HCT116 (cell line): ENCODE measurements at regions not wholly inside any gene's neighbourhood (a gene's known extent, or its start where the extent isn't known, plus 50 kb on each side); places are given as distances from the start of the nearest gene placed in this dataset.

Source experiments
- ATAC-seq: fragments of 200-7000 bp; cut with Tn5 transposase; 2 replicates; pipeline ENCODE4 v1.9.1; 2020; ENCODE audit warnings: mild to moderate bottlenecking, moderate library complexity
- BruUV-seq: library from RNA; stranded (reverse); fragments of 400-500 nt; replicated peaks from 2 replicates; lab custom pipeline; 2021; lab: Mats Ljungman, UMichigan
- CTCF ChIA-PET: fragments of 300-600 bp; sonication (Branson Sonifier 250); formaldehyde crosslinking; loops from one replicate; lab custom pipeline; 2021; ENCODE audit warnings: antibody characterized with exemption; lab: Charles Lee
- POLR2A ChIA-PET: fragments of 300-600, 350-600 bp; sonication (Branson Sonifier 250); formaldehyde crosslinking; loops from one replicate; lab custom pipeline; 2021; ENCODE audit warnings: antibody characterized with exemption; lab: Charles Lee
- RAD21 ChIA-PET, 2 experiments: fragments of 300-600 bp; sonication (Branson Sonifier 250); formaldehyde crosslinking; loops; one replicate each; lab custom pipeline; 2023; ENCODE audit warnings: low total read pairs in 2 of 2; ENCODE audit not compliant: uncharacterized antibody in 2 of 2, unreplicated experiment in 2 of 2, low non-redundant PET in 1 of 2; lab: Charles Lee
- DNase-seq: peaks from one replicate; pipeline ENCODE4 v3.0.0-alpha.2; 2010; ENCODE audit warnings: low read depth, low spot score
- H2AFZ ChIP-seq: fragments of 200-600 bp; shearing (Covaris generic), sonication (generic); 2 replicates; pipeline ENCODE4 v1.6.1; 2017; ENCODE audit warnings: low read depth, mixed run types, mixed read lengths, antibody characterized with exemption, low read length; ENCODE audit not compliant: poor library complexity, severe bottlenecking
- H3K27ac ChIP-seq: 2 replicates; pipeline ENCODE4 v1.5.1; 2012; ENCODE audit warnings: low read depth, low read length
- H3K27me3 ChIP-seq: fragments of 200-600 bp; sonication (generic); 2 replicates; pipeline ENCODE4 v1.6.1; 2016; ENCODE audit warnings: mixed run types, low read length, mixed read lengths; ENCODE audit not compliant: insufficient read depth
- H3K36me3 ChIP-seq, 2 experiments: fragments of 200-500 bp in 1 of 2; fragments of 200-600 bp in 1 of 2; sonication (Bioruptor generic) in 1 of 2; sonication (generic) in 1 of 2; 2 replicates each; pipeline versions ENCODE4 v1.5.1 to v1.6.1; 2014 to 2016; ENCODE audit warnings: low read length in 2 of 2, inconsistent platforms in 1 of 2, mixed read lengths in 1 of 2, mixed run types in 1 of 2; ENCODE audit not compliant: insufficient read depth in 2 of 2, control insufficient read depth in 1 of 2
- H3K4me1 ChIP-seq, 2 experiments: fragments of 200-600 bp in 1 of 2; sonication (generic) in 1 of 2; 2 replicates each; pipeline versions ENCODE4 v1.5.1 to v1.6.1; 2012 to 2017; ENCODE audit warnings: low read length in 2 of 2, inconsistent platforms in 1 of 2, mild to moderate bottlenecking in 1 of 2, mixed read lengths in 1 of 2, mixed run types in 1 of 2, moderate library complexity in 1 of 2; ENCODE audit not compliant: insufficient read depth in 2 of 2, control insufficient read depth in 1 of 2
- H3K4me2 ChIP-seq: fragments of 200-600 bp; sonication (generic); 2 replicates; pipeline ENCODE4 v1.6.1; 2017; ENCODE audit warnings: mixed run types, low read length, mixed read lengths
- H3K4me3 ChIP-seq, 2 experiments: fragments of 200-600 bp in 1 of 2; sonication (generic) in 1 of 2; replicated peaks in 1 of 2; 2 replicates each; pipeline ENCODE4 v1.5.1; 2011 to 2016; ENCODE audit warnings: low read length in 2 of 2, control low read depth in 1 of 2, low read depth in 1 of 2, mild to moderate bottlenecking in 1 of 2, mixed read lengths in 1 of 2, mixed run types in 1 of 2
- H3K79me2 ChIP-seq: fragments of 200-600 bp; sonication (generic); 2 replicates; pipeline ENCODE4 v1.6.1; 2017; ENCODE audit warnings: mild to moderate bottlenecking, mixed run types, low read length, moderate library complexity, mixed read lengths; ENCODE audit not compliant: insufficient read depth
- H3K9ac ChIP-seq: fragments of 200-600 bp; sonication (generic); 2 replicates; pipeline ENCODE4 v1.6.1; 2016; ENCODE audit warnings: low read length, mixed read lengths
- H3K9me2 ChIP-seq: fragments of 200-600 bp; sonication (generic), shearing (Covaris generic); 2 replicates; pipeline ENCODE4 v1.6.1; 2017; ENCODE audit warnings: mixed run types, mild to moderate bottlenecking, moderate library complexity; ENCODE audit not compliant: insufficient read depth
- H3K9me3 ChIP-seq, 2 experiments: fragments of 200-500 bp in 1 of 2; fragments of 200-600 bp in 1 of 2; sonication (Bioruptor generic) in 1 of 2; sonication (generic) in 1 of 2; 2 replicates each; pipeline ENCODE4 v1.6.1; 2014 to 2017; ENCODE audit warnings: low read length in 2 of 2, mixed read lengths in 2 of 2, inconsistent platforms in 1 of 2, low read depth in 1 of 2, mild to moderate bottlenecking in 1 of 2, mixed run types in 1 of 2, moderate library complexity in 1 of 2; ENCODE audit not compliant: control insufficient read depth in 1 of 2, insufficient read depth in 1 of 2
- H4K20me1 ChIP-seq: fragments of 200-600 bp; sonication (generic), shearing (Covaris generic); 2 replicates; pipeline ENCODE4 v1.6.1; 2017; ENCODE audit warnings: mixed run types, mild to moderate bottlenecking, moderate library complexity; ENCODE audit not compliant: insufficient read depth
- CBX3 ChIP-seq: IDR thresholded peaks from 2 replicates; pipeline ENCODE4 v1.6.1; 2012; ENCODE audit warnings: low read depth
- EZH2 ChIP-seq: fragments of 200-600 bp; sonication (generic); IDR thresholded peaks from 2 replicates; pipeline ENCODE4 v1.6.1; 2017; ENCODE audit warnings: antibody characterized with exemption, mixed run types
- POLR2A ChIP-seq: IDR thresholded peaks from 2 replicates; pipeline ENCODE4 v1.7.0; 2011; ENCODE audit warnings: borderline replicate concordance; ENCODE audit not compliant: insufficient read depth, insufficient read length; ENCODE audit errors: extremely low read depth
- SP1 ChIP-seq: IDR thresholded peaks from 2 replicates; pipeline ENCODE4 v1.6.1; 2012; ENCODE audit warnings: low read depth
- ZFX ChIP-seq: fragments of 450-650 bp; IDR thresholded peaks from 2 replicates; pipeline ENCODE4 v1.6.1; 2017
- ZNF274 ChIP-seq: fragments of 200-500 bp; sonication (Bioruptor generic); IDR thresholded peaks from 2 replicates; pipeline ENCODE4 v1.6.1; 2014; ENCODE audit warnings: mild to moderate bottlenecking, low read depth, low read length, inconsistent platforms
- intact Hi-C: fragments of 100-400 bp; cut with micrococcal nuclease; formaldehyde crosslinking; loops from 2 replicates; pipeline ENCODE4 v1.10.0; 2022
- TF ChIP-seq, protein P1 (sequence below): IDR thresholded peaks from 2 replicates; pipeline ENCODE4 v1.6.1; 2012; ENCODE audit warnings: low read depth
- TF ChIP-seq, protein P2 (sequence below): IDR thresholded peaks from 2 replicates; pipeline ENCODE4 v1.6.1; 2012

DNA sequence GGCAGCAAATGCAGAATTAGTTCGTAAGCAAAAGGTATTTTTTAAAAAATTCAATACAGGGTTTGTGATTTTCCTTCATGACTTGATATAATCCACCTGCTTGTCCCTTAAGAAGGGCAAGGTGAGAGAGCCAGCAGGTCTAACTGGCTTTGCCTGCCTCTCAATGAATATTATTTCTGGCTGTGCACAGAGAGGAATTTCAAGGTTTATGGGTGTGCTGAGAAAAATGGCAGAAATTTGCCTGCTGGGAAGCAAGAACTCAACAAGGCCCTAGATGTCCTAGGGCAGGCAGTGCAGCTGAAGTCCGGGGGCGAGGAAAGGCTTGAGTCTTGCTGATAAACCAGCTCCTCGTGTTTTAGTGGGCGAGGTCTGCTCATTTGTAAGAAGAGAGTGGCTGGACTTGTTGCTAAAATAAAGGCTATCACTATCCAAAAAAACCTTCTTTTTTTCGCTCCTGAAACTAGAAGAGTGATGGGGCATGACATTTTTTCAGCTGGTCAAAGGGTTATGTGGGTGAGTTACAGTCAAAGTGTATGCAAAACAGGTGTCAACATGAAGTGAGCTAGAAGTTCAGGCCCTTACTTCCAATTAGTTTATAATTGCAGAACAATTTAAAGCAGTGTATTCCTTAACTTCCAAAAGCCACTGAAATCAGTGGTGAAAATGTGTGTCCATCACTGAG is 385.8 kb upstream of the KLF6 start:
- H3K4me1 ChIP-seq: peaks cover 0 to 5% of the 10 kb centered on the region in 2 experiments; a peak in 1 of 4 replicates
- no peak overlapping the region for H2AFZ ChIP-seq
- POLR2A ChIA-PET: no interaction called here
- H3K27me3 ChIP-seq: no peaks in the 10 kb centered on the region
- BruUV-seq: no TSS peak
- TF ChIP-seq EZH2: no peak
- TF ChIP-seq, protein P1, sequence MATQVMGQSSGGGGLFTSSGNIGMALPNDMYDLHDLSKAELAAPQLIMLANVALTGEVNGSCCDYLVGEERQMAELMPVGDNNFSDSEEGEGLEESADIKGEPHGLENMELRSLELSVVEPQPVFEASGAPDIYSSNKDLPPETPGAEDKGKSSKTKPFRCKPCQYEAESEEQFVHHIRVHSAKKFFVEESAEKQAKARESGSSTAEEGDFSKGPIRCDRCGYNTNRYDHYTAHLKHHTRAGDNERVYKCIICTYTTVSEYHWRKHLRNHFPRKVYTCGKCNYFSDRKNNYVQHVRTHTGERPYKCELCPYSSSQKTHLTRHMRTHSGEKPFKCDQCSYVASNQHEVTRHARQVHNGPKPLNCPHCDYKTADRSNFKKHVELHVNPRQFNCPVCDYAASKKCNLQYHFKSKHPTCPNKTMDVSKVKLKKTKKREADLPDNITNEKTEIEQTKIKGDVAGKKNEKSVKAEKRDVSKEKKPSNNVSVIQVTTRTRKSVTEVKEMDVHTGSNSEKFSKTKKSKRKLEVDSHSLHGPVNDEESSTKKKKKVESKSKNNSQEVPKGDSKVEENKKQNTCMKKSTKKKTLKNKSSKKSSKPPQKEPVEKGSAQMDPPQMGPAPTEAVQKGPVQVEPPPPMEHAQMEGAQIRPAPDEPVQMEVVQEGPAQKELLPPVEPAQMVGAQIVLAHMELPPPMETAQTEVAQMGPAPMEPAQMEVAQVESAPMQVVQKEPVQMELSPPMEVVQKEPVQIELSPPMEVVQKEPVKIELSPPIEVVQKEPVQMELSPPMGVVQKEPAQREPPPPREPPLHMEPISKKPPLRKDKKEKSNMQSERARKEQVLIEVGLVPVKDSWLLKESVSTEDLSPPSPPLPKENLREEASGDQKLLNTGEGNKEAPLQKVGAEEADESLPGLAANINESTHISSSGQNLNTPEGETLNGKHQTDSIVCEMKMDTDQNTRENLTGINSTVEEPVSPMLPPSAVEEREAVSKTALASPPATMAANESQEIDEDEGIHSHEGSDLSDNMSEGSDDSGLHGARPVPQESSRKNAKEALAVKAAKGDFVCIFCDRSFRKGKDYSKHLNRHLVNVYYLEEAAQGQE: no peak
- TF ChIP-seq, protein P2, sequence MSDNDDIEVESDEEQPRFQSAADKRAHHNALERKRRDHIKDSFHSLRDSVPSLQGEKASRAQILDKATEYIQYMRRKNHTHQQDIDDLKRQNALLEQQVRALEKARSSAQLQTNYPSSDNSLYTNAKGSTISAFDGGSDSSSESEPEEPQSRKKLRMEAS: no peak
- no peak for TF ChIP-seq ZFX
- TF ChIP-seq SP1: no peak
- no peak for TF ChIP-seq ZNF274
- no peak for TF ChIP-seq CBX3
- TF ChIP-seq POLR2A: no peak
- no peaks in the 10 kb centered on the region for H3K9me2 ChIP-seq
- ATAC-seq (no peak), DNase-seq (no peak)
- H3K36me3 ChIP-seq: no peaks in the 10 kb centered on the region
- H3K27ac ChIP-seq: no peak overlapping the region
- no peak overlapping the region for H3K4me3 ChIP-seq
- CTCF ChIA-PET: no interaction called here
- intact Hi-C loops: loop anchor here (5.0 kb wide), 1 partner anchor 487 kb away; no protein-coding TSS in a partner anchor
- no peak overlapping the region for H3K4me2 ChIP-seq
- RAD21 ChIA-PET: no interaction called here
- H3K79me2 ChIP-seq: no peaks in the 10 kb centered on the region
- H3K9ac ChIP-seq: no peak overlapping the region
- no peaks in the 10 kb centered on the region for H4K20me1 ChIP-seq
- no peaks in the 10 kb centered on the region for H3K9me3 ChIP-seq
